ENCODE measurements at regions not wholly inside any gene's neighbourhood (a gene's known extent, or its start where the extent isn't known, plus 50 kb on each side); places are given as distances from the start of the nearest gene placed in this dataset.

GRCh38 chr3:55297706-55298105 lies 189.4 kb downstream of the WNT5A start:
- Histone ChIP-seq H3K9me3 (replicated peaks in 1 of 3) (no peaks in the 10 kb centered on the region), H3K36me3 (replicated peaks in 1 of 2) (no peaks in the 10 kb centered on the region), H3K27ac (no peak overlapping the region), H3K27me3 (no peaks in the 10 kb centered on the region), H3K4me3 (no peak overlapping the region), H3K4me1 (replicated peaks in 1 of 2) (no peaks in the 10 kb centered on the region)
- intact Hi-C loops (cut with DNase I): no loop called here
- 72 to 85% (median 83%) methylated on average over 4 to 5 of the region's 5 CpGs for WGBS, 4 donors
- no peak for DNase-seq
- no peak for TF ChIP-seq POLR2A (IDR thresholded peaks at IDR 0.05)
- no peak for TF ChIP-seq CTCF (IDR thresholded peaks at IDR 0.05)

- WGBS, 4 donors: 68 to 85% (median 73%) methylated on average over 2 of the region's 2 CpGs
- H3K27ac ChIP-seq: no peak overlapping the region
- H3K4me3 ChIP-seq: no peak overlapping the region
- no peaks in the 10 kb centered on the region for H3K36me3 ChIP-seq (replicated peaks in 1 of 2)
- no peaks in the 10 kb centered on the region for H3K27me3 ChIP-seq
- DNase-seq: no peak
- H3K4me1 ChIP-seq (replicated peaks in 1 of 2): no peaks in the 10 kb centered on the region
- intact Hi-C loops (cut with DNase I): no loop called here
- no peak for TF ChIP-seq POLR2A (IDR thresholded peaks at IDR 0.05)
- no peak for TF ChIP-seq CTCF (IDR thresholded peaks at IDR 0.05)
- no peaks in the 10 kb centered on the region for H3K9me3 ChIP-seq (replicated peaks in 1 of 3)
Measured at GRCh38 chr3:55297245-55297644, 189.9 kb downstream of the WNT5A start.

- Histone ChIP-seq H3K4me3 (no peak overlapping the region), H3K4me1 (replicated peaks in 1 of 2) (no peaks in the 10 kb centered on the region), H3K27me3 (no peaks in the 10 kb centered on the region), H3K27ac (no peak overlapping the region), H3K9me3 (replicated peaks in 1 of 3) (no peaks in the 10 kb centered on the region), H3K36me3 (replicated peaks in 1 of 2) (no peaks in the 10 kb centered on the region)
- TF ChIP-seq POLR2A (IDR thresholded peaks at IDR 0.05): no peak
- TF ChIP-seq CTCF (IDR thresholded peaks at IDR 0.05): no peak
- WGBS, 4 donors: 77 to 92% (median 86%) methylated on average over 1 of the region's 1 CpG
- DNase-seq: no peak
- intact Hi-C loops (cut with DNase I): no loop called here
Measured at GRCh38 chr3:55296791-55297190, 190.3 kb downstream of the WNT5A start.

- Histone ChIP-seq H3K9me3 (replicated peaks in 1 of 3) (no peaks in the 10 kb centered on the region), H3K27me3 (no peaks in the 10 kb centered on the region), H3K36me3 (replicated peaks in 1 of 2) (no peaks in the 10 kb centered on the region), H3K4me1 (replicated peaks in 1 of 2) (no peaks in the 10 kb centered on the region), H3K27ac (no peak overlapping the region), H3K4me3 (no peak overlapping the region)
- DNase-seq: no peak
- intact Hi-C loops (cut with DNase I): no loop called here
- 86 to 95% (median 92%) methylated on average over 2 of the region's 2 CpGs for WGBS, 4 donors
- no peak for TF ChIP-seq POLR2A (IDR thresholded peaks at IDR 0.05)
- TF ChIP-seq CTCF (IDR thresholded peaks at IDR 0.05): no peak
Measured at GRCh38 chr3:55296030-55296429, 191.1 kb downstream of the WNT5A start.
